IMR-90 (cell line): ENCODE measurements at regions not wholly inside any gene's neighbourhood (a gene's known extent, or its start where the extent isn't known, plus 50 kb on each side); places are given as distances from the start of the nearest gene placed in this dataset.

Experiments
- ATAC-seq: fragments of 200-7000 bp; cut with Tn5 transposase; 2 replicates; pipeline ENCODE4 v1.9.1; 2020; ENCODE audit warnings: low read depth, mild to moderate bottlenecking, moderate library complexity
- BruUV-seq: library from RNA; stranded (reverse); fragments of 400-500 nt; replicated peaks from 2 replicates; lab custom pipeline; 2021; lab: Mats Ljungman, UMichigan
- CTCF ChIA-PET: fragments of 300-600 bp; formaldehyde crosslinking; extraction: SDS; loops from one replicate; lab custom pipeline; 2021; ENCODE audit warnings: antibody characterized with exemption; lab: Yijun Ruan, JAX
- POLR2A ChIA-PET: fragments of 300-600 bp; sonication (Branson Sonifier 250); formaldehyde crosslinking; loops from one replicate; lab custom pipeline; 2022; ENCODE audit warnings: antibody characterized with exemption; ENCODE audit not compliant: unreplicated experiment; lab: Charles Lee
- DNase-seq: peaks from one replicate; pipeline ENCODE4 v3.0.0; 2013
- H2AFZ ChIP-seq: replicated peaks from 2 replicates; pipeline ENCODE3; 2013; ENCODE audit warnings: low read length, mild to moderate bottlenecking; ENCODE audit not compliant: poor library complexity
- H2AK5ac ChIP-seq: 2 replicates; pipeline ENCODE4 v1.6.1; 2013; ENCODE audit warnings: low read depth, low read length, inconsistent platforms
- H2AK9ac ChIP-seq: replicated peaks from 2 replicates; pipeline ENCODE3; 2013; ENCODE audit warnings: mild to moderate bottlenecking, low read depth, low read length, moderate library complexity; ENCODE audit not compliant: poor library complexity
- H2BK120ac ChIP-seq: 2 replicates; pipeline ENCODE4 v1.6.1; 2013; ENCODE audit warnings: low read depth, low read length, inconsistent platforms
- H2BK15ac ChIP-seq: 3 replicates; pipeline ENCODE4 v1.6.1; 2013; ENCODE audit warnings: low read depth, low read length, inconsistent platforms
- H2BK20ac ChIP-seq: 2 replicates; pipeline ENCODE4 v1.6.1; 2013; ENCODE audit warnings: low read depth, mild to moderate bottlenecking, inconsistent platforms, low read length, moderate library complexity
- H2BK5ac ChIP-seq: 2 replicates; pipeline ENCODE4 v1.6.1; 2013; ENCODE audit warnings: mild to moderate bottlenecking, low read depth, low read length, inconsistent platforms; ENCODE audit not compliant: poor library complexity, severe bottlenecking
- H3K14ac ChIP-seq: replicated peaks from 2 replicates; pipeline ENCODE4 v1.6.1; 2013; ENCODE audit warnings: low read depth, low read length, inconsistent platforms
- H3K18ac ChIP-seq: 2 replicates; pipeline ENCODE4 v1.6.1; 2013; ENCODE audit warnings: low read depth, low read length, control low read depth
- H3K23ac ChIP-seq: 2 replicates; pipeline ENCODE4 v1.6.1; 2013; ENCODE audit warnings: low read depth, low read length, inconsistent platforms
- H3K27ac ChIP-seq: 2 replicates; pipeline ENCODE4 v1.5.1; 2013; ENCODE audit warnings: mild to moderate bottlenecking, control low read depth, low read length; ENCODE audit not compliant: insufficient read depth
- H3K27me3 ChIP-seq: 2 replicates; pipeline ENCODE4 v1.6.1; 2013; ENCODE audit warnings: low read length; ENCODE audit not compliant: control insufficient read depth, insufficient read depth
- H3K36me3 ChIP-seq: 2 replicates; pipeline ENCODE4 v1.6.1; 2013; ENCODE audit warnings: low read length, mixed read lengths; ENCODE audit not compliant: control insufficient read depth, insufficient read depth
- H3K4ac ChIP-seq: 2 replicates; pipeline ENCODE4 v1.6.1; 2013; ENCODE audit warnings: low read depth, low read length, inconsistent platforms
- H3K4me1 ChIP-seq: 2 replicates; pipeline ENCODE4 v1.6.1; 2013; ENCODE audit warnings: low read length, mixed read lengths; ENCODE audit not compliant: control insufficient read depth, insufficient read depth
- H3K4me2 ChIP-seq: 2 replicates; pipeline ENCODE4 v1.6.1; 2013; ENCODE audit warnings: low read depth, mild to moderate bottlenecking, control low read depth, low read length, moderate library complexity
- H3K4me3 ChIP-seq: 2 replicates; pipeline ENCODE4 v1.5.1; 2013; ENCODE audit warnings: low read depth, mild to moderate bottlenecking, control low read depth, low read length, moderate library complexity; ENCODE audit not compliant: insufficient read depth
- H3K56ac ChIP-seq: 2 replicates; pipeline ENCODE4 v1.6.1; 2013; ENCODE audit warnings: low read length, inconsistent platforms; ENCODE audit not compliant: insufficient read depth; ENCODE audit errors: extremely low read depth
- H3K79me1 ChIP-seq, 2 experiments: 2 replicates each; pipeline ENCODE4 v1.6.1; 2013; ENCODE audit warnings: low read length in 2 of 2, inconsistent platforms in 1 of 2, low read depth in 1 of 2
- H3K9ac ChIP-seq: 2 replicates; pipeline ENCODE4 v1.6.1; 2013; ENCODE audit warnings: low read depth, low read length, control low read depth
- H3K9me1 ChIP-seq: 2 replicates; pipeline ENCODE4 v1.6.1; 2013; ENCODE audit warnings: low read length, inconsistent platforms; ENCODE audit not compliant: insufficient read depth
- H3K9me3 ChIP-seq: 2 replicates; pipeline ENCODE4 v1.6.1; 2013; ENCODE audit warnings: low read length; ENCODE audit not compliant: control insufficient read depth, insufficient read depth
- H4K20me1 ChIP-seq: 2 replicates; pipeline ENCODE4 v1.6.1; 2013; ENCODE audit warnings: low read length, inconsistent platforms; ENCODE audit not compliant: insufficient read depth
- H4K5ac ChIP-seq: 2 replicates; pipeline ENCODE4 v1.6.1; 2013; ENCODE audit warnings: mild to moderate bottlenecking, low read depth, low read length, control low read depth
- H4K8ac ChIP-seq, 2 experiments: 2 replicates each; pipeline ENCODE4 v1.6.1; 2013; ENCODE audit warnings: low read depth in 2 of 2, low read length in 2 of 2, control low read depth in 1 of 2, inconsistent platforms in 1 of 2
- H4K91ac ChIP-seq: 2 replicates; pipeline ENCODE4 v1.6.1; 2013; ENCODE audit warnings: low read depth, low read length, inconsistent platforms; ENCODE audit not compliant: insufficient read depth
- BHLHE40 ChIP-seq: fragments of 150-350 bp; IDR thresholded peaks from 2 replicates; pipeline ENCODE4 v1.6.1; 2016; ENCODE audit warnings: mild to moderate bottlenecking, low read depth, low read length
- CEBPB ChIP-seq: IDR thresholded peaks from 2 replicates; pipeline ENCODE4 v1.6.1; 2012; ENCODE audit warnings: low read depth, low read length, improper control_type of control experiment
- CHD1 ChIP-seq: IDR thresholded peaks from 2 replicates; pipeline ENCODE4 v1.6.1; 2012; ENCODE audit warnings: low read depth, low read length, improper control_type of control experiment
- FOS ChIP-seq: fragments of 150-350 bp; IDR thresholded peaks from 2 replicates; pipeline ENCODE4 v1.6.1; 2016; ENCODE audit warnings: low read depth, low read length
- MAFK ChIP-seq: IDR thresholded peaks from 2 replicates; pipeline ENCODE4 v1.6.1; 2012; ENCODE audit warnings: low read depth, low read length, improper control_type of control experiment
- MAZ ChIP-seq: IDR thresholded peaks from 2 replicates; pipeline ENCODE4 v1.6.1; 2012; ENCODE audit warnings: low read depth, mild to moderate bottlenecking, low read length, improper control_type of control experiment, moderate library complexity, borderline replicate concordance
- MXI1 ChIP-seq: IDR thresholded peaks from 2 replicates; pipeline ENCODE4 v1.6.1; 2012; ENCODE audit warnings: low read depth, mild to moderate bottlenecking, low read length, moderate library complexity, borderline replicate concordance
- NFE2L2 ChIP-seq: fragments of 150-350 bp; IDR thresholded peaks from 2 replicates; pipeline ENCODE4 v1.6.1; 2016; ENCODE audit warnings: low read depth, mild to moderate bottlenecking, low read length
- POLR2A ChIP-seq: IDR thresholded peaks from 2 replicates; pipeline ENCODE4 v1.6.1; 2012; ENCODE audit warnings: mild to moderate bottlenecking, low read depth, low read length
- RAD21 ChIP-seq: IDR thresholded peaks from 2 replicates; pipeline ENCODE4 v1.6.1; 2012; ENCODE audit warnings: low read length, improper control_type of control experiment
- RCOR1 ChIP-seq: IDR thresholded peaks from 2 replicates; pipeline ENCODE4 v1.6.1; 2012; ENCODE audit warnings: mild to moderate bottlenecking, low read length, improper control_type of control experiment; ENCODE audit not compliant: insufficient replicate concordance
- RFX5 ChIP-seq: IDR thresholded peaks from 2 replicates; pipeline ENCODE4 v1.8.0; 2012; ENCODE audit warnings: low read depth, mild to moderate bottlenecking, low read length, moderate library complexity
- SMC3 ChIP-seq: fragments of 150-350 bp; IDR thresholded peaks from 2 replicates; pipeline ENCODE4 v1.6.1; 2016; ENCODE audit warnings: low read depth, mild to moderate bottlenecking, antibody characterized with exemption, low read length, moderate library complexity
- WGBS, 2 experiments: methylation state at CpG; one replicate each; pipeline versions ENCODE4 v1.1.5 to v1.1.7; 2013; ENCODE audit warnings: missing lambda C conversion rate in 2 of 2; ENCODE audit not compliant: insufficient read length in 1 of 2; ENCODE audit errors: extremely low coverage in 2 of 2; 5-methylcytosine and 5-hydroxymethylcytosine counted together
- dilution Hi-C: fragments of 300-500 bp; cut with HindIII; formaldehyde crosslinking; loops from one replicate; pipeline ENCODE4 v1.14.3; 2018; ENCODE audit warnings: low sequenced_read_pairs; ENCODE audit not compliant: unreplicated experiment
- in situ Hi-C: fragments of 300-500 bp; cut with MboI; formaldehyde crosslinking; loops from 3 replicates; pipeline ENCODE4 v1.14.3; 2019; ENCODE audit warnings: low sequenced_read_pairs, inconsistent platforms, mixed read lengths
- intact Hi-C: fragments of 100-400 bp; cut with micrococcal nuclease; formaldehyde crosslinking; loops from 2 replicates; pipeline ENCODE4 v1.10.0; 2022
- TF ChIP-seq, protein P1 (sequence below): conservative IDR thresholded peaks from 2 replicates; pipeline ENCODE4 v1.5.1; 2012; ENCODE audit warnings: mild to moderate bottlenecking, low read depth, low read length, improper control_type of control experiment
- TF ChIP-seq, protein P2 (sequence below): fragments of 150-350 bp; IDR thresholded peaks from 2 replicates; pipeline ENCODE4 v1.6.1; 2017; ENCODE audit warnings: mild to moderate bottlenecking, antibody characterized with exemption, low read length, low read depth
- TF ChIP-seq, protein P3 (sequence below): fragments of 150-350 bp; IDR thresholded peaks from 2 replicates; pipeline ENCODE4 v1.6.1; 2016; ENCODE audit warnings: low read depth, mild to moderate bottlenecking, low read length, moderate library complexity, borderline replicate concordance

DNA sequence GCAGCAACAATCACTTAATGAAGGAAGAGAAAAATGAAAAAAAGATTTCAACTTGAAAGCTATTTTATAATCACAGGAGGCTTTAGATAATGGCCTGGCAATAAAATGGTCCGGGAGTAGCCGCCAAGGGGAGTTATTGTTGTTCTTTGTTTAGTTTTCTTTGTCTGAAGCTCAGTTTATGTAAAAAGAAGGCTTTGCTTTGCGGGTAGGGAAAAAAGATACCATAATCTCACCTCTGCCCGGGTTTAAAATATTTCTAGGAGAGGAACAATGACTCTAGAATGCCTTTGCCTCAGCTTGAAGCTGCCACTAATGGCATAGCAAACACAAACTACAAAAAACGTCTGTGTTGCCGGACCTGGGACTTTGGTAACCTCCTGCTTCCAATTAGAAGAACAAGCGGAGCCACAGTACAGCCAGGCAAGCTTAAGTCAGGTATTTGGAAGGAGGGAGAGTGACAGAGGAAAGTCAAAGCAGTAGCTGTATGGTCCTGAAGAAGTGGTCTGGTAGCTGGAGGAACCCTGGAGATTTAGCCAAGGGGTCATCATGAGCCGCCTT lies 764.5 kb downstream of the TUSC7 start:
- Histone ChIP-seq H2BK15ac (no peak overlapping the region), H2BK120ac (no peak overlapping the region), H3K23ac (no peak overlapping the region), H3K4me3 (no peak overlapping the region), H3K4me2 (no peak overlapping the region), H3K4me1 (no peaks in the 10 kb centered on the region), H3K27ac (no peak overlapping the region), H4K8ac (no peak overlapping the region), H3K9ac (no peak overlapping the region), H3K56ac (no peak overlapping the region), H4K91ac (no peak overlapping the region), H2AK9ac (no peak overlapping the region), H3K18ac (no peak overlapping the region), H2BK20ac (no peak overlapping the region), H3K4ac (no peak overlapping the region), H3K36me3 (no peaks in the 10 kb centered on the region), H3K79me1 (no peaks in the 10 kb centered on the region), H3K9me3 (no peaks in the 10 kb centered on the region), H2BK5ac (no peak overlapping the region), H3K27me3 (no peaks in the 10 kb centered on the region), H4K20me1 (no peaks in the 10 kb centered on the region), H2AK5ac (no peak overlapping the region), H3K14ac (no peak overlapping the region), H3K9me1 (no peaks in the 10 kb centered on the region), H4K5ac (no peak overlapping the region), H2AFZ (no peak overlapping the region)
- CTCF ChIA-PET, result interaction anchor here (1.6 kb wide), 1 partner anchor 26 kb away, joined by 4 read pairs; no protein-coding TSS in a partner anchor
- POLR2A ChIA-PET, result no interaction called here
- TF ChIP-seq SMC3 (no peak), CEBPB (no peak), RCOR1 (no peak), MXI1 (no peak), FOS (no peak), RAD21 (no peak), BHLHE40 (no peak), NFE2L2 (no peak), MAZ (no peak), CHD1 (no peak), MAFK (no peak), RFX5 (no peak), POLR2A (no peak)
- TF ChIP-seq, protein P1, sequence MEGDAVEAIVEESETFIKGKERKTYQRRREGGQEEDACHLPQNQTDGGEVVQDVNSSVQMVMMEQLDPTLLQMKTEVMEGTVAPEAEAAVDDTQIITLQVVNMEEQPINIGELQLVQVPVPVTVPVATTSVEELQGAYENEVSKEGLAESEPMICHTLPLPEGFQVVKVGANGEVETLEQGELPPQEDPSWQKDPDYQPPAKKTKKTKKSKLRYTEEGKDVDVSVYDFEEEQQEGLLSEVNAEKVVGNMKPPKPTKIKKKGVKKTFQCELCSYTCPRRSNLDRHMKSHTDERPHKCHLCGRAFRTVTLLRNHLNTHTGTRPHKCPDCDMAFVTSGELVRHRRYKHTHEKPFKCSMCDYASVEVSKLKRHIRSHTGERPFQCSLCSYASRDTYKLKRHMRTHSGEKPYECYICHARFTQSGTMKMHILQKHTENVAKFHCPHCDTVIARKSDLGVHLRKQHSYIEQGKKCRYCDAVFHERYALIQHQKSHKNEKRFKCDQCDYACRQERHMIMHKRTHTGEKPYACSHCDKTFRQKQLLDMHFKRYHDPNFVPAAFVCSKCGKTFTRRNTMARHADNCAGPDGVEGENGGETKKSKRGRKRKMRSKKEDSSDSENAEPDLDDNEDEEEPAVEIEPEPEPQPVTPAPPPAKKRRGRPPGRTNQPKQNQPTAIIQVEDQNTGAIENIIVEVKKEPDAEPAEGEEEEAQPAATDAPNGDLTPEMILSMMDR, result no peak
- TF ChIP-seq, protein P2, sequence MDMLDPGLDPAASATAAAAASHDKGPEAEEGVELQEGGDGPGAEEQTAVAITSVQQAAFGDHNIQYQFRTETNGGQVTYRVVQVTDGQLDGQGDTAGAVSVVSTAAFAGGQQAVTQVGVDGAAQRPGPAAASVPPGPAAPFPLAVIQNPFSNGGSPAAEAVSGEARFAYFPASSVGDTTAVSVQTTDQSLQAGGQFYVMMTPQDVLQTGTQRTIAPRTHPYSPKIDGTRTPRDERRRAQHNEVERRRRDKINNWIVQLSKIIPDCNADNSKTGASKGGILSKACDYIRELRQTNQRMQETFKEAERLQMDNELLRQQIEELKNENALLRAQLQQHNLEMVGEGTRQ, result no peak
- TF ChIP-seq, protein P3, sequence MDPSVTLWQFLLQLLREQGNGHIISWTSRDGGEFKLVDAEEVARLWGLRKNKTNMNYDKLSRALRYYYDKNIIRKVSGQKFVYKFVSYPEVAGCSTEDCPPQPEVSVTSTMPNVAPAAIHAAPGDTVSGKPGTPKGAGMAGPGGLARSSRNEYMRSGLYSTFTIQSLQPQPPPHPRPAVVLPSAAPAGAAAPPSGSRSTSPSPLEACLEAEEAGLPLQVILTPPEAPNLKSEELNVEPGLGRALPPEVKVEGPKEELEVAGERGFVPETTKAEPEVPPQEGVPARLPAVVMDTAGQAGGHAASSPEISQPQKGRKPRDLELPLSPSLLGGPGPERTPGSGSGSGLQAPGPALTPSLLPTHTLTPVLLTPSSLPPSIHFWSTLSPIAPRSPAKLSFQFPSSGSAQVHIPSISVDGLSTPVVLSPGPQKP, result no peak
- dilution Hi-C loops, result no loop called here
- intact Hi-C loops, result no loop called here
- ATAC-seq (no peak), DNase-seq (no peak)
- 87% methylated on average over 3 of the region's 8 CpGs; no CpG with 5 or more reads in 1 of the 2 experiments for WGBS, 2 experiments
- no TSS peak for BruUV-seq
- in situ Hi-C loops, result no loop called here
